ENCODE measurements at regions not wholly inside any gene's neighbourhood (a gene's known extent, or its start where the extent isn't known, plus 50 kb on each side); places are given as distances from the start of the nearest gene placed in this dataset.

GRCh38 chr3:106194726-106195125, 325.9 kb upstream of the CBLB start:
- no peaks in the 10 kb centered on the region for H3K9me3 ChIP-seq (ENCODE audit: control insufficient read depth in 4 of 4, insufficient read depth in 3 of 4, low read length in 3 of 4)
- peaks cover 0 to 15% (median 0%) of the 10 kb centered on the region in 5 donors for H3K4me1 ChIP-seq (ENCODE audit: control insufficient read depth in 5 of 5, insufficient read depth in 5 of 5, low read length in 5 of 5)
- ATAC-seq (ENCODE audit: insufficient read depth, low FRiP score) (no peak), DNase-seq (no peak)
- no peaks in the 10 kb centered on the region for H3K27me3 ChIP-seq (ENCODE audit: control insufficient read depth in 3 of 3, insufficient read depth in 3 of 3, low read length in 2 of 3)
- TF ChIP-seq CTCF (IDR thresholded peaks at IDR 0.05; ENCODE audit: control extremely low read depth, extremely low read depth): no peak
- no peaks in the 10 kb centered on the region for H3K36me3 ChIP-seq (ENCODE audit: control insufficient read depth in 4 of 4, insufficient read depth in 4 of 4, low read length in 4 of 4)
- no peak overlapping the region for H3K27ac ChIP-seq (ENCODE audit: low read depth in 1 of 2, low read length in 1 of 2)
- 92 to 100% methylated on average over 1 of the region's 1 CpG for WGBS, 2 donors
- H3K9ac ChIP-seq (ENCODE audit: insufficient read depth in 1 of 2, low read length in 2 of 2): no peak overlapping the region
- H3K4me3 ChIP-seq: no peak overlapping the region

GRCh38 chr3:106197532-106198194, 328.9 kb upstream of the CBLB start:
- Histone ChIP-seq H3K4me3 (no peak overlapping the region), H3K36me3 (ENCODE audit: control insufficient read depth in 4 of 4, insufficient read depth in 4 of 4, low read length in 4 of 4) (no peaks in the 10 kb centered on the region), H3K4me1 (ENCODE audit: control insufficient read depth in 5 of 5, insufficient read depth in 5 of 5, low read length in 5 of 5) (peaks cover 0 to 15% (median 0%) of the 10 kb centered on the region in 5 donors), H3K9ac (ENCODE audit: insufficient read depth in 1 of 2, low read length in 2 of 2) (no peak overlapping the region), H3K27ac (ENCODE audit: low read depth in 1 of 2, low read length in 1 of 2) (no peak overlapping the region), H3K27me3 (ENCODE audit: control insufficient read depth in 3 of 3, insufficient read depth in 3 of 3, low read length in 2 of 3) (no peaks in the 10 kb centered on the region), H3K9me3 (ENCODE audit: control insufficient read depth in 4 of 4, insufficient read depth in 3 of 4, low read length in 3 of 4) (no peaks in the 10 kb centered on the region)
- no peak for DNase-seq
- no peak for ATAC-seq (ENCODE audit: insufficient read depth, low FRiP score)
- TF ChIP-seq CTCF (IDR thresholded peaks at IDR 0.05; ENCODE audit: control extremely low read depth, extremely low read depth): no peak
- 72 to 76% methylated on average over 4 of the region's 4 CpGs for WGBS, 2 donors

GRCh38 chr3:106204160-106204868, 335.5 kb upstream of the CBLB start:
- peaks cover 0 to 41% (median 0%) of the 10 kb centered on the region in 5 donors for H3K4me1 ChIP-seq (ENCODE audit: control insufficient read depth in 5 of 5, insufficient read depth in 5 of 5, low read length in 5 of 5)
- DNase-seq (no peak), ATAC-seq (ENCODE audit: insufficient read depth, low FRiP score) (no peak)
- no peaks in the 10 kb centered on the region for H3K36me3 ChIP-seq (ENCODE audit: control insufficient read depth in 4 of 4, insufficient read depth in 4 of 4, low read length in 4 of 4)
- no peak overlapping the region for H3K27ac ChIP-seq (ENCODE audit: low read depth in 1 of 2, low read length in 1 of 2)
- WGBS, 2 donors: 89 to 90% methylated on average over 5 of the region's 5 CpGs
- H3K9me3 ChIP-seq (ENCODE audit: control insufficient read depth in 4 of 4, insufficient read depth in 3 of 4, low read length in 3 of 4): peaks cover 0 to 4% (median 0%) of the 10 kb centered on the region in 4 donors
- no peaks in the 10 kb centered on the region for H3K27me3 ChIP-seq (ENCODE audit: control insufficient read depth in 3 of 3, insufficient read depth in 3 of 3, low read length in 2 of 3)
- no peak overlapping the region for H3K4me3 ChIP-seq
- H3K9ac ChIP-seq (ENCODE audit: insufficient read depth in 1 of 2, low read length in 2 of 2): no peak overlapping the region
- no peak for TF ChIP-seq CTCF (IDR thresholded peaks at IDR 0.05; ENCODE audit: control extremely low read depth, extremely low read depth)
